CD4-positive, alpha-beta T cell treated with Interleukin-12 subunit alpha and Interleukin-12 subunit beta, for 1 hour (primary cell): ENCODE measurements at regions not wholly inside any gene's neighbourhood (a gene's known extent, or its start where the extent isn't known, plus 50 kb on each side); places are given as distances from the start of the nearest gene placed in this dataset.

ENCODE experiments used
- DNase-seq: peaks from one replicate; pipeline ENCODE4 v3.0.0-alpha.2; 2020

GRCh38 chr5:175388531-175388930 lies 55.5 kb downstream of the DRD1 start:
- no peak for DNase-seq

- no peak for DNase-seq
Measured at GRCh38 chr5:175387144-175387543, 56.8 kb downstream of the DRD1 start.

- no peak for DNase-seq
Measured at GRCh38 chr5:175386526-175386925, 57.5 kb downstream of the DRD1 start.

- DNase-seq: no peak
Measured at GRCh38 chr5:175385691-175386362, 58.2 kb downstream of the DRD1 start.

GRCh38 chr5:175384724-175385552 lies 59.0 kb downstream of the DRD1 start:
- DNase-seq: no peak

GRCh38 chr5:175383350-175383749 lies 60.6 kb downstream of the DRD1 start:
- no peak for DNase-seq

GRCh38 chr5:175382171-175382570 lies 61.8 kb downstream of the DRD1 start:
- DNase-seq: no peak

- no peak for DNase-seq
Measured at GRCh38 chr5:175381130-175381529, 62.9 kb downstream of the DRD1 start.

- DNase-seq: no peak
Measured at GRCh38 chr5:175380701-175381100, 63.3 kb downstream of the DRD1 start.

- DNase-seq: no peak
Measured at GRCh38 chr5:175379867-175380266, 64.1 kb downstream of the DRD1 start.

GRCh38 chr5:175378444-175379028 lies 65.4 kb downstream of the DRD1 start:
- DNase-seq: no peak

- DNase-seq: no peak
Measured at GRCh38 chr5:175377816-175378215, 66.2 kb downstream of the DRD1 start.

- DNase-seq: no peak
Measured at GRCh38 chr5:175374166-175374875, 69.7 kb downstream of the DRD1 start.

GRCh38 chr5:175365866-175366265 lies 78.1 kb downstream of the DRD1 start:
- no peak for DNase-seq

GRCh38 chr5:175363300-175363699 lies 80.7 kb downstream of the DRD1 start:
- no peak for DNase-seq

GRCh38 chr5:175357995-175358394 lies 86.0 kb downstream of the DRD1 start:
- DNase-seq: no peak

GRCh38 chr5:175356428-175356827 lies 87.6 kb downstream of the DRD1 start:
- DNase-seq: no peak

GRCh38 chr5:175354964-175355363 lies 89.0 kb downstream of the DRD1 start:
- DNase-seq: no peak

- DNase-seq: no peak
Measured at GRCh38 chr5:175353926-175354325, 90.1 kb downstream of the DRD1 start.

GRCh38 chr5:175351897-175352590 lies 91.9 kb downstream of the DRD1 start:
- DNase-seq: no peak

GRCh38 chr5:175351126-175351525 lies 92.9 kb downstream of the DRD1 start:
- no peak for DNase-seq

- DNase-seq: no peak
Measured at GRCh38 chr5:175347931-175348330, 96.1 kb downstream of the DRD1 start.

GRCh38 chr5:175347027-175347426 lies 97.0 kb downstream of the DRD1 start:
- DNase-seq: no peak
